ENCODE measurements at regions not wholly inside any gene's neighbourhood (a gene's known extent, or its start where the extent isn't known, plus 50 kb on each side); places are given as distances from the start of the nearest gene placed in this dataset.

DNA sequence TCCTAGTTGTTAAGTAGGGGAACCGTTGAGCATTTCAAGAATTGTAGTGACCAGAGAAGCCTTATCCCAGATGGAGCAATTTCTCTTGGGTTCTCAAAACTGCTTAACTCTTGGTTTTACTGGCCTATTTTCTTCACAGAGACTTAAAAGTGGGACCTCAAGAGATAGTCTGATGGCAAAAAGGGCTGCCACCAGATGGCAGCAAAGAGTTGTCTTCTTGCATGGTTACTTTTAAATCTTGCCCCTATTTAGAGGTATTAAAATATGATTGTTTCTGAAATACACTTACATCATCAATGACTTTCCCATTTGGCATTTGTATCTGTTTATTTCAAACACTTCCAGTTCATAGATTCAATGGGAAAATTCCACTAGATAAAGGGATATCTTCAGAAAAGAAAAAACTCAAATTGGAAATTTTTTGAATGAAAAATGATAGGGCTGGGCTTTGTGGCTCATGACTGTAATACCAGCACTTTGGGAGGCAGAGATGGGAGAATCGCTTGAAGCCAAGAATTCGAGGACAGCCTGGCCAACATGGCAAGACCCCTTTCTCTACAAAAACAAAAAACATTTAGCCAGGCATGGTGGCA, 69.9 kb upstream of the CNTN1 start:
- no peak for TF ChIP-seq POLR2A (IDR thresholded peaks at IDR 0.05)
- TF ChIP-seq, protein P1, sequence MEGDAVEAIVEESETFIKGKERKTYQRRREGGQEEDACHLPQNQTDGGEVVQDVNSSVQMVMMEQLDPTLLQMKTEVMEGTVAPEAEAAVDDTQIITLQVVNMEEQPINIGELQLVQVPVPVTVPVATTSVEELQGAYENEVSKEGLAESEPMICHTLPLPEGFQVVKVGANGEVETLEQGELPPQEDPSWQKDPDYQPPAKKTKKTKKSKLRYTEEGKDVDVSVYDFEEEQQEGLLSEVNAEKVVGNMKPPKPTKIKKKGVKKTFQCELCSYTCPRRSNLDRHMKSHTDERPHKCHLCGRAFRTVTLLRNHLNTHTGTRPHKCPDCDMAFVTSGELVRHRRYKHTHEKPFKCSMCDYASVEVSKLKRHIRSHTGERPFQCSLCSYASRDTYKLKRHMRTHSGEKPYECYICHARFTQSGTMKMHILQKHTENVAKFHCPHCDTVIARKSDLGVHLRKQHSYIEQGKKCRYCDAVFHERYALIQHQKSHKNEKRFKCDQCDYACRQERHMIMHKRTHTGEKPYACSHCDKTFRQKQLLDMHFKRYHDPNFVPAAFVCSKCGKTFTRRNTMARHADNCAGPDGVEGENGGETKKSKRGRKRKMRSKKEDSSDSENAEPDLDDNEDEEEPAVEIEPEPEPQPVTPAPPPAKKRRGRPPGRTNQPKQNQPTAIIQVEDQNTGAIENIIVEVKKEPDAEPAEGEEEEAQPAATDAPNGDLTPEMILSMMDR (IDR thresholded peaks at IDR 0.05), result peak; percentile 63 to 84 (median 70)
